ENCODE measurements at regions not wholly inside any gene's neighbourhood (a gene's known extent, or its start where the extent isn't known, plus 50 kb on each side); places are given as distances from the start of the nearest gene placed in this dataset.

DNA sequence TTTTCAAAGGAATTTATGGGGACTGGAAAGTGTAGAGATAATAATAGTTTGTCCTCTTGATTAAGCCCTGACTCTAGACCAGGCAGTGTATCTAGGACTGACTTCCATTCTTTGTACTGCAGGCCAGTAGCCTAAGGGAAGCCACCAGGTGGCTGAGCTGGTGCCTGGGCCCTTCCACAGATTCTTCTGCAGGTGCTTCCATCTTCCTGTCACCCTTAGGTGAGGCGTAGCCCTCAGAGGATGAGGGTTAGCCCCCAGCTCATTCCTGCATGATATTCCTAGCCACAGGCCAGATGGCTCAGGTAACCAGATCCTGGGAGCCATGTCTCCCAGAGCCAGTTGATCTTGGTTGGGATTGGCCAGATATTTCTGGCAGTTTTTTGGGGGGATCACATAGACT lies 169.0 kb upstream of the IL12A start:
- TF ChIP-seq POLR2A (IDR thresholded peaks at IDR 0.05) (no peak), POLR2AphosphoS5 (IDR thresholded peaks at IDR 0.05) (no peak)
- TF ChIP-seq, protein P1, sequence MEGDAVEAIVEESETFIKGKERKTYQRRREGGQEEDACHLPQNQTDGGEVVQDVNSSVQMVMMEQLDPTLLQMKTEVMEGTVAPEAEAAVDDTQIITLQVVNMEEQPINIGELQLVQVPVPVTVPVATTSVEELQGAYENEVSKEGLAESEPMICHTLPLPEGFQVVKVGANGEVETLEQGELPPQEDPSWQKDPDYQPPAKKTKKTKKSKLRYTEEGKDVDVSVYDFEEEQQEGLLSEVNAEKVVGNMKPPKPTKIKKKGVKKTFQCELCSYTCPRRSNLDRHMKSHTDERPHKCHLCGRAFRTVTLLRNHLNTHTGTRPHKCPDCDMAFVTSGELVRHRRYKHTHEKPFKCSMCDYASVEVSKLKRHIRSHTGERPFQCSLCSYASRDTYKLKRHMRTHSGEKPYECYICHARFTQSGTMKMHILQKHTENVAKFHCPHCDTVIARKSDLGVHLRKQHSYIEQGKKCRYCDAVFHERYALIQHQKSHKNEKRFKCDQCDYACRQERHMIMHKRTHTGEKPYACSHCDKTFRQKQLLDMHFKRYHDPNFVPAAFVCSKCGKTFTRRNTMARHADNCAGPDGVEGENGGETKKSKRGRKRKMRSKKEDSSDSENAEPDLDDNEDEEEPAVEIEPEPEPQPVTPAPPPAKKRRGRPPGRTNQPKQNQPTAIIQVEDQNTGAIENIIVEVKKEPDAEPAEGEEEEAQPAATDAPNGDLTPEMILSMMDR (IDR thresholded peaks at IDR 0.05): no peak
